Kidney (tissue), 13 donors: ENCODE measurements at regions not wholly inside any gene's neighbourhood (a gene's known extent, or its start where the extent isn't known, plus 50 kb on each side); places are given as distances from the start of the nearest gene placed in this dataset.
"Not testable (repeated sequence)": the region's sequence is repeated elsewhere in the genome, so short reads cannot be mapped to it uniquely, and the experiment has no call there.

Source experiments
- DNase-seq, 5 donors: peaks; one replicate each; pipeline ENCODE4 v3.0.0-alpha.2; 2013 to 2020
- FAIRE-seq: peaks from 2 replicates; lab custom pipeline; 2012; peaks lifted over from hg19 to GRCh38; lab: Jason Lieb, UNC
- H3K27ac ChIP-seq, 2 donors: one replicate each; pipeline ENCODE4 v1.7.0; 2013; ENCODE audit warnings: low read depth in 2 of 2, low read length in 2 of 2, inconsistent platforms in 1 of 2
- H3K27me3 ChIP-seq: one replicate; pipeline ENCODE4 v1.7.1; 2013; ENCODE audit warnings: low read length, inconsistent platforms; ENCODE audit not compliant: control insufficient read depth, insufficient read depth
- H3K36me3 ChIP-seq, 3 donors: one replicate each; pipeline versions ENCODE4 v1.7.0 to v1.7.1; 2013; ENCODE audit warnings: low read length in 3 of 3, control low read depth in 1 of 3, inconsistent platforms in 1 of 3; ENCODE audit not compliant: insufficient read depth in 3 of 3, control insufficient read depth in 2 of 3
- H3K4me1 ChIP-seq, 3 donors: one replicate each; pipeline versions ENCODE4 v1.7.0 to v1.7.1; 2013; ENCODE audit warnings: low read length in 3 of 3, inconsistent platforms in 1 of 3, low read depth in 1 of 3; ENCODE audit not compliant: control insufficient read depth in 2 of 3, insufficient read depth in 2 of 3
- H3K4me3 ChIP-seq, 3 donors: one replicate each; pipeline versions ENCODE4 v1.7.0 to v1.8.1; 2013; ENCODE audit warnings: low read length in 3 of 3, control low read depth in 1 of 3, inconsistent platforms in 1 of 3
- H3K9ac ChIP-seq, 3 donors: one replicate each; pipeline versions ENCODE4 v1.7.0 to v1.7.1; 2013; ENCODE audit warnings: low read length in 3 of 3, control low read depth in 1 of 3, inconsistent platforms in 1 of 3
- H3K9me3 ChIP-seq, 3 donors: one replicate each; pipeline versions ENCODE4 v1.7.0 to v1.7.1; 2013; ENCODE audit warnings: low read length in 3 of 3, control low read depth in 1 of 3, inconsistent platforms in 1 of 3; ENCODE audit not compliant: control insufficient read depth in 2 of 3, insufficient read depth in 1 of 3
- CTCF ChIP-seq: IDR thresholded peaks from 3 replicates; pipeline ENCODE4 v1.5.1; 2012; ENCODE audit warnings: mild to moderate bottlenecking, moderate library complexity, borderline replicate concordance; ENCODE audit not compliant: insufficient read depth; ENCODE audit errors: extremely low read depth
- intact Hi-C: fragments of 100-400 bp; cut with DNase I; formaldehyde crosslinking; loops from one replicate; pipeline ENCODE4 v1.11.1; 2022
- donor health status: control.
- donor health status: control.
- donor health status: control.
- donor health status: control.
- donor health status: control.
- donor health status: DM: yes; HTN: yes; CAD: no.
- donor health status: Normal renal cell carcinoma (clear cell type).

DNA sequence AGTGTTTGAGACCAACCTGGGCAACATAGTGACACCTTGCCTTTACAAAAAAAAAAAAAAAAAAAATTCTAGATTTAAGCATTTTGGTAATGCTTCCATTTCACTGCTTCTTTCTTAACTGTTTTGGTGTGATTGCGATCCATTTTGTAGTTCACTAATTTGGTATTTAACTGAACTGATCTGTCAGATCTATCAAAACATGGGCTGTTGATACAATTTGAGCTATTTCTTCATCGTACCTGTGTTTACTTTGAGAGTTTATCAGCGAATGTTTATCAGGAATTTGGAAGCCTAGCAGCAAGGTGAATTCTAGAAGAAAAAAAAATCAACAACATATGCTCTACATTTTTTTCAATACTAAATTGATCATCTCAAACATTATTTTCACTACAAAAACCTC is 864.9 kb upstream of the WWC1 start:
- no peak overlapping the region for H3K27ac ChIP-seq
- no peak for TF ChIP-seq CTCF
- H3K9me3 ChIP-seq: no peaks in the 10 kb centered on the region

GRCh38 chr5:167427641-167428040 is 863.8 kb upstream of the WWC1 start:
- intact Hi-C loops, H3K4me1 ChIP-seq, DNase-seq, H3K4me3 ChIP-seq, H3K36me3 ChIP-seq, H3K9me3 ChIP-seq, H3K9ac ChIP-seq, H3K27ac ChIP-seq, H3K27me3 ChIP-seq, FAIRE-seq: not testable (repeated sequence)

More for the DNA sequence above, 864.9 kb upstream of the WWC1 start:
- FAIRE-seq (no peak), DNase-seq (no peak)
- no peak overlapping the region for H3K9ac ChIP-seq
- no peak overlapping the region for H3K4me3 ChIP-seq
- no peaks in the 10 kb centered on the region for H3K4me1 ChIP-seq
- H3K27me3 ChIP-seq: no peaks in the 10 kb centered on the region
- no peaks in the 10 kb centered on the region for H3K36me3 ChIP-seq
- intact Hi-C loops: no loop called here

DNA sequence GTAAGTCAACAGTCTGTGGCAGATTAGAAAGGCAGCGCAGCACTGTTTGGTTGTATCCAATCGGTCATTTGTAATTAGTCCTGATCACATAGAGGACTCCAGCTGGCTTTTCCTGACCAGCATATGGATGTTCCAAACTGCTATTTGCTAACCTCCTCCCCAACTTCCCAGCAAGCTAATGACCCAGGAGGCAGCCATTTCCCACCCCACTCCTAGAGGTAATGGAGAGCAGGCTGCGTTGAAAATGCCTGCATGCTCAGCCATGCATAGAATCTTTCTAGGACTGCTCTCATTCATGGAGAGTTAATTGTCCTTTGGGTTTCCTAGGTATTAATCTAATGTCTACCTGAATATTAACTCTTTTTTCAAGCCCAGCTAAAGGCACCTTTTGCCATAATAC is 850.6 kb upstream of the WWC1 start:
- DNase-seq: peak in 3 of 5 donors; percentile 18 to 51 (median 50)
- TF ChIP-seq CTCF: no peak
- FAIRE-seq: no peak
- no peak overlapping the region for H3K4me3 ChIP-seq
- no peaks in the 10 kb centered on the region for H3K4me1 ChIP-seq
- H3K36me3 ChIP-seq: no peaks in the 10 kb centered on the region
- no peaks in the 10 kb centered on the region for H3K9me3 ChIP-seq
- no peak overlapping the region for H3K9ac ChIP-seq
- intact Hi-C loops: no loop called here
- no peaks in the 10 kb centered on the region for H3K27me3 ChIP-seq
- H3K27ac ChIP-seq: no peak overlapping the region

- intact Hi-C loops: no loop called here
- H3K9me3 ChIP-seq: no peaks in the 10 kb centered on the region
- H3K4me3 ChIP-seq: no peak overlapping the region
- no peak overlapping the region for H3K9ac ChIP-seq
- FAIRE-seq: no peak
- H3K36me3 ChIP-seq: no peaks in the 10 kb centered on the region
- TF ChIP-seq CTCF: no peak
- H3K27me3 ChIP-seq: no peaks in the 10 kb centered on the region
- no peaks in the 10 kb centered on the region for H3K4me1 ChIP-seq
- H3K27ac ChIP-seq: no peak overlapping the region
- no peak for DNase-seq
These were observed 848.5 kb upstream of the WWC1 start for GRCh38 chr5:167442922-167443321.
